ENCODE measurements at regions not wholly inside any gene's neighbourhood (a gene's known extent, or its start where the extent isn't known, plus 50 kb on each side); places are given as distances from the start of the nearest gene placed in this dataset.

DNA sequence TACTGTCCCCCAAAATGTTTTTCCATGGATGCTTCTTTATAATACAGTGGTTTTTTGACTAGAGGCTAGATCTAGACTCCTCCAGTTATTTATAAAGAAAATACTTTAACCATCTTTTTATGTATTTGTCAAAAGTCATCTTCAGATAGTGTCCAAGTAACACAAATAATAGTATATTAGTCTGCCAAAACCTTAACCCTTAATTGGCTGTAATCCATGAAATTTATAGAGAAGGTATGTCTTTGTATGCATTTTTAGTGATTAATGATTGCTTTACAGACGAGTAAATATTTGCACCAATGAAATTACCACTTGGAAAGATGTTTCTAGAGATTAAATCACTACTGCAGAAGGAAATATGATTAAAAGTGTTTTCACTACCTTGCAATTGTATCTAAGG lies 451.8 kb upstream of the NRXN1 start:
- no peak overlapping the region for H3K27ac ChIP-seq
- H3K9me3 ChIP-seq, result no peaks in the 10 kb centered on the region
- TF ChIP-seq, protein P1, sequence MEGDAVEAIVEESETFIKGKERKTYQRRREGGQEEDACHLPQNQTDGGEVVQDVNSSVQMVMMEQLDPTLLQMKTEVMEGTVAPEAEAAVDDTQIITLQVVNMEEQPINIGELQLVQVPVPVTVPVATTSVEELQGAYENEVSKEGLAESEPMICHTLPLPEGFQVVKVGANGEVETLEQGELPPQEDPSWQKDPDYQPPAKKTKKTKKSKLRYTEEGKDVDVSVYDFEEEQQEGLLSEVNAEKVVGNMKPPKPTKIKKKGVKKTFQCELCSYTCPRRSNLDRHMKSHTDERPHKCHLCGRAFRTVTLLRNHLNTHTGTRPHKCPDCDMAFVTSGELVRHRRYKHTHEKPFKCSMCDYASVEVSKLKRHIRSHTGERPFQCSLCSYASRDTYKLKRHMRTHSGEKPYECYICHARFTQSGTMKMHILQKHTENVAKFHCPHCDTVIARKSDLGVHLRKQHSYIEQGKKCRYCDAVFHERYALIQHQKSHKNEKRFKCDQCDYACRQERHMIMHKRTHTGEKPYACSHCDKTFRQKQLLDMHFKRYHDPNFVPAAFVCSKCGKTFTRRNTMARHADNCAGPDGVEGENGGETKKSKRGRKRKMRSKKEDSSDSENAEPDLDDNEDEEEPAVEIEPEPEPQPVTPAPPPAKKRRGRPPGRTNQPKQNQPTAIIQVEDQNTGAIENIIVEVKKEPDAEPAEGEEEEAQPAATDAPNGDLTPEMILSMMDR (IDR thresholded peaks at IDR 0.05), result no peak
- no peaks in the 10 kb centered on the region for H3K36me3 ChIP-seq
- H3K4me3 ChIP-seq, result no peak overlapping the region
- ATAC-seq (ENCODE audit: insufficient number of reproducible peaks, low FRiP score, low read depth) (no peak), DNase-seq (ENCODE audit: low spot score) (no peak)
- H3K27me3 ChIP-seq (replicated peaks; ENCODE audit: insufficient read depth), result no peaks in the 10 kb centered on the region
- no peaks in the 10 kb centered on the region for H3K4me1 ChIP-seq (ENCODE audit: control insufficient read depth in 1 of 2, low read depth in 2 of 2)

DNA sequence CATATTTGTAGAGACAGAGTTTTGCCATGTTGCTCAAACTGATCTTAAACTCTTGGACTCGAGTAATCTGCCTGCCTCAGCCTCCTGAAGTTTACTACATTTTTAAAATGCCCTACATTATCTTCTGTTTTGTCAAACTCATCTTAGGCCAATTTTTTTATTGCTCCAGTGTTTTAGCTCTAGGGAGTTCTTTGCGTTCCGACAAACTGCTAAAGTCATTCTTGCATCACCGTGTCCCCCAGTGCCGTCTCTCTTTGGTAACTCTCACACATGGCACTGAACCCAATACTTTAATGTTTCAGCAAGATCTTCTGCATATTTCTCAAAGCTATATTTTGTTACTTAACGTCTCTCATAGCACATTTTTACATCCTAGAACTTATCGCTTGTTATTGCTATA lies 440.9 kb upstream of the NRXN1 start:
- DNase-seq (ENCODE audit: low spot score) (no peak), ATAC-seq (ENCODE audit: insufficient number of reproducible peaks, low FRiP score, low read depth) (no peak)
- H3K4me1 ChIP-seq (ENCODE audit: control insufficient read depth in 1 of 2, low read depth in 2 of 2), result no peaks in the 10 kb centered on the region
- H3K27ac ChIP-seq, result no peak overlapping the region
- H3K36me3 ChIP-seq, result no peaks in the 10 kb centered on the region
- H3K9me3 ChIP-seq, result no peaks in the 10 kb centered on the region
- H3K4me3 ChIP-seq, result no peak overlapping the region
- no peaks in the 10 kb centered on the region for H3K27me3 ChIP-seq (replicated peaks; ENCODE audit: insufficient read depth)
- TF ChIP-seq, protein P1 (IDR thresholded peaks at IDR 0.05), result no peak

DNA sequence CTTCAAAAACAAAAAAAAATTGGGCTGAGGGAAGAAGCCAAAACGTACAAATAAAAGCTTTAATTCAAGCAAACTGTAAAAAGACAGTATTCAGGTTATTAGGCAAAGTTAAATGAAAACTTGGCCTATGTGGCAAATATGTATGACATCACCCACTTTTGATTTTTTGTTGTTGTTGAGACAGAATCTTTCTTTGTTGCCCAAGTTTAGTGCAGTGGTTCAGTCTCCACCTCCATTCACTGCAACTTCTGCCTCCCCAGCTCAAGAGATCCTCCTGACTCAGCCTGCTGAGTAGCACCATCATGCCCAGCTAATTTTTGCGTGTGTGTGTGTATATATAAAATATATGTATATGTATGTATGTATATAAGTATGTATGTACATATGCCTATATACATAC lies 440.4 kb upstream of the NRXN1 start:
- ATAC-seq (ENCODE audit: insufficient number of reproducible peaks, low FRiP score, low read depth) (no peak), DNase-seq (ENCODE audit: low spot score) (no peak)
- Histone ChIP-seq H3K4me1 (ENCODE audit: control insufficient read depth in 1 of 2, low read depth in 2 of 2) (no peaks in the 10 kb centered on the region), H3K4me3 (no peak overlapping the region), H3K27ac (no peak overlapping the region), H3K36me3 (no peaks in the 10 kb centered on the region), H3K9me3 (no peaks in the 10 kb centered on the region), H3K27me3 (replicated peaks; ENCODE audit: insufficient read depth) (no peaks in the 10 kb centered on the region)
- TF ChIP-seq, protein P1 (IDR thresholded peaks at IDR 0.05), result no peak

DNA sequence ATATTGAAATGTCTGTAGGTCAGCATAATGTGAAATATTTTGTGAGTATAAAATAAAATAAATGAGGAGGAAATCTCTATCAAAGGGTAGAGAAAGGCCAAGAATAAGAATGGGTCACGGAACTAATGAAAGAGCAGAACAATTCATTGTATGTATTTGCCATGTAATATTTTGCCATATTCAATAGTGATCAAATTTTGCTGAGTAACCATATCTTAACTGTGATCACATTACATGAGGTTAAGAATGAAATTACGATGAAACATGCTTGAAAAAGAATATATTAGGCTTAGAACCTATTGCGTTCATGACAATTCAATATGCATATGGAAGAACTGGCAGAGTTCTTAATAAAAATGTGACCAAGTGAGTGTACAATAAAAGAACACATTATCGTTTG lies 437.2 kb upstream of the NRXN1 start:
- Histone ChIP-seq H3K4me3 (no peak overlapping the region), H3K9me3 (no peaks in the 10 kb centered on the region), H3K36me3 (no peaks in the 10 kb centered on the region), H3K27me3 (replicated peaks; ENCODE audit: insufficient read depth) (no peaks in the 10 kb centered on the region), H3K4me1 (ENCODE audit: control insufficient read depth in 1 of 2, low read depth in 2 of 2) (no peaks in the 10 kb centered on the region), H3K27ac (no peak overlapping the region)
- no peak for DNase-seq (ENCODE audit: low spot score)
- TF ChIP-seq, protein P1 (IDR thresholded peaks at IDR 0.05), result no peak
- ATAC-seq (ENCODE audit: insufficient number of reproducible peaks, low FRiP score, low read depth), result no peak

DNA sequence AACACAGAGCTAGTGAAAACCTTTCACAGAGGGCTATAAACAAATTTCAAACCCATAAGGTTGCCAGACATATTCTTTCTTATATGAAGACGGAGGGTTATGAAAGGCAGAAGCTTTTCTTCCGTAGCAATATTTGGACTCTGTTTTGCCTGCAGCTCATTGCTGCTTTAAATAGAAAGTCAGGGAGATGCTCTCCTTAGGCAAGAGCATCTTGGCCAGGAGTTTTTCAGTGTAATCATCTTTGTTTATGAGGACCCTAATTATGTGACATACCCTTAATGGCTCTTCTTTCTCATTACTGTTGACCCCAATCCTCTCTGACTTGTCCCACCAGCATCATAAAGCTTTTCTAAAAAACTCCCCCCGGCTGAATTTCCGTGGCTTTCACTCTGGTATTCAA lies 433.4 kb upstream of the NRXN1 start:
- no peaks in the 10 kb centered on the region for H3K9me3 ChIP-seq
- TF ChIP-seq, protein P1 (IDR thresholded peaks at IDR 0.05), result no peak
- ATAC-seq (ENCODE audit: insufficient number of reproducible peaks, low FRiP score, low read depth), result no peak
- H3K27ac ChIP-seq, result no peak overlapping the region
- no peaks in the 10 kb centered on the region for H3K36me3 ChIP-seq
- H3K27me3 ChIP-seq (replicated peaks; ENCODE audit: insufficient read depth), result no peaks in the 10 kb centered on the region
- H3K4me3 ChIP-seq, result no peak overlapping the region
- DNase-seq (ENCODE audit: low spot score), result no peak
- H3K4me1 ChIP-seq (ENCODE audit: control insufficient read depth in 1 of 2, low read depth in 2 of 2), result no peaks in the 10 kb centered on the region

Data from thoracic aorta (tissue), 2 donors.